Upper lobe of right lung (tissue), 1 donor: ENCODE measurements at regions not wholly inside any gene's neighbourhood (a gene's known extent, or its start where the extent isn't known, plus 50 kb on each side); places are given as distances from the start of the nearest gene placed in this dataset.
"Not testable (repeated sequence)": the region's sequence is repeated elsewhere in the genome, so short reads cannot be mapped to it uniquely, and the experiment has no call there.

Source experiments
- ATAC-seq: fragments of 200-7000 bp; cut with Tn5 transposase; one replicate; pipeline ENCODE4 v1.9.1; 2020; ENCODE audit warnings: mild to moderate bottlenecking, moderate library complexity
- DNase-seq: peaks from one replicate; pipeline ENCODE4 v3.0.0-alpha.2; 2020
- H3K27ac ChIP-seq: fragments of 200-600 bp; one replicate; pipeline ENCODE4 v1.8.0; 2022
- H3K27me3 ChIP-seq: fragments of 200-600 bp; one replicate; pipeline ENCODE4 v1.8.0; 2022; ENCODE audit warnings: mild to moderate bottlenecking
- H3K36me3 ChIP-seq: fragments of 200-600 bp; one replicate; pipeline ENCODE4 v1.8.0; 2022
- H3K4me1 ChIP-seq: fragments of 200-600 bp; one replicate; pipeline ENCODE4 v1.8.0; 2022
- H3K4me3 ChIP-seq: fragments of 200-600 bp; one replicate; pipeline ENCODE4 v1.8.0; 2022; ENCODE audit warnings: mild to moderate bottlenecking
- H3K9me3 ChIP-seq: fragments of 200-600 bp; one replicate; pipeline ENCODE4 v1.8.0; 2022
- intact Hi-C: fragments of 100-400 bp; cut with DNase I; formaldehyde crosslinking; loops from one replicate; pipeline ENCODE4 v1.11.0; 2022
- TF ChIP-seq, protein P1 (sequence below): fragments of 200-600 bp; IDR thresholded peaks from one replicate; pipeline ENCODE4 v1.8.0; 2022; ENCODE audit warnings: antibody characterized with exemption
- donor health status: DM: no; HTN: yes; CAD: no; lungs with severe emphysema.

DNA sequence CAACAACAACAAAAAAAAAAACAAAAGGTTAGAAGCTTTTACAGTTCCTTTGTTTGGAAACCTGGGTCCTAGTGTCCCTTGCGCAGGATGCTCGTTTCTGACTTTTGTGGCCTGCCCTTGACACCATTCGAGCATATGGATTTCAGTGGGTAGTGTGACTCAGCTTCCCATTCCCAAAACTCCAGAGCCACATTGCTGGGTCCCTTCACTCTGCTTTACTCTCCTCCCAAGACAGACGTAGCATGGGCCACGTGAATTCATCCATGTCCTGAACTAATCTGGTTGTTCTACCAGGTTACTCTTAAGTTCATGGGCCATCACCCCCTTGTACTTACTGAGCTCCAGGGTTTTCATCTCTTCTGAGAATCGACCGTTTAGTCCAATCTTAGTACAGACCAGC is 68.0 kb upstream of the MAX start:
- ATAC-seq (no peak), DNase-seq (no peak)
- Histone ChIP-seq H3K4me3 (no peak overlapping the region), H3K4me1 (peaks cover 5% of the 10 kb centered on the region), H3K27me3 (peaks cover 12% of the 10 kb centered on the region), H3K27ac (no peak overlapping the region), H3K36me3 (no peaks in the 10 kb centered on the region), H3K9me3 (no peaks in the 10 kb centered on the region)
- intact Hi-C loops: no loop called here
- TF ChIP-seq, protein P1, sequence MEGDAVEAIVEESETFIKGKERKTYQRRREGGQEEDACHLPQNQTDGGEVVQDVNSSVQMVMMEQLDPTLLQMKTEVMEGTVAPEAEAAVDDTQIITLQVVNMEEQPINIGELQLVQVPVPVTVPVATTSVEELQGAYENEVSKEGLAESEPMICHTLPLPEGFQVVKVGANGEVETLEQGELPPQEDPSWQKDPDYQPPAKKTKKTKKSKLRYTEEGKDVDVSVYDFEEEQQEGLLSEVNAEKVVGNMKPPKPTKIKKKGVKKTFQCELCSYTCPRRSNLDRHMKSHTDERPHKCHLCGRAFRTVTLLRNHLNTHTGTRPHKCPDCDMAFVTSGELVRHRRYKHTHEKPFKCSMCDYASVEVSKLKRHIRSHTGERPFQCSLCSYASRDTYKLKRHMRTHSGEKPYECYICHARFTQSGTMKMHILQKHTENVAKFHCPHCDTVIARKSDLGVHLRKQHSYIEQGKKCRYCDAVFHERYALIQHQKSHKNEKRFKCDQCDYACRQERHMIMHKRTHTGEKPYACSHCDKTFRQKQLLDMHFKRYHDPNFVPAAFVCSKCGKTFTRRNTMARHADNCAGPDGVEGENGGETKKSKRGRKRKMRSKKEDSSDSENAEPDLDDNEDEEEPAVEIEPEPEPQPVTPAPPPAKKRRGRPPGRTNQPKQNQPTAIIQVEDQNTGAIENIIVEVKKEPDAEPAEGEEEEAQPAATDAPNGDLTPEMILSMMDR: no peak

DNA sequence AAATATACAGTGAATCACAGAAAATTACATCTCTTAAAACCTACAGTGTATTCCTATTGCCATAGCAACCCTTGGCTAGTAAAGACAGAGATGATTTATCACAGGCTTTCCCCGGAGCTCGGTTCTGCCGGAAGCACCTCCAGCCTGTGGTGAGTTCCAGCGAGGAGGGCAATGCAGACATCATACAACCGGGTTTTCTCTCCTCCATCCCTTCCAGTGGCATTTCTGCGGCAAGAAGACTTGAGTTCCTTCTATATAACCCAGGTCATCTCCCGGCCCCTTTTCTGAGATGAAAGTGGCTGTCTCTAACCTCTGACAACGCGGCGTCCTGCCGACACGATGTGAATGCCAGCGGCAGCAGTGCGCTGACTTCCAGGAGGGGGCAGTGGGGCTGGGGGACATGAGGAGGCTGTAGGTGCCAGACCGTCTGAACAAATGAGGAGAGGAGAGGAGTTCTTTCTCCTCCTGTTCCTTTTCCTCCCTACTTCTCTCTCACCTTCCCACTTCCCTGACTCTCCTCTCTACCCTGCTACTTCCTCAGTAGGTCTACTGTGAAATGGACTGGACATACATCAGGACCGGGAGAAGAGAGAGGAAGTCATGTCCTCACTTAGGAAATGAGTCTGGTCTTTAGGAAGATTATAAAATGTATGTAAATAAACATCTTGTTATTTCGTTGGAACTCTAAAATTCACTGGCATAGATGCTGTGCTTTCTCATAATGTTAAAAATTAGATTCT is 68.6 kb upstream of the MAX start:
- peaks cover 12% of the 10 kb centered on the region for H3K27me3 ChIP-seq
- TF ChIP-seq, protein P1: no peak
- peaks cover 5% of the 10 kb centered on the region for H3K4me1 ChIP-seq
- ATAC-seq (no peak), DNase-seq (no peak)
- intact Hi-C loops: no loop called here
- H3K27ac ChIP-seq: no peak overlapping the region
- no peaks in the 10 kb centered on the region for H3K9me3 ChIP-seq
- H3K4me3 ChIP-seq: no peak overlapping the region
- no peaks in the 10 kb centered on the region for H3K36me3 ChIP-seq

GRCh38 chr14:65173973-65174693 is 71.8 kb upstream of the MAX start:
- no peak for ATAC-seq
- no peak overlapping the region for H3K27ac ChIP-seq
- DNase-seq: no peak
- no peaks in the 10 kb centered on the region for H3K36me3 ChIP-seq
- H3K4me3 ChIP-seq: no peak overlapping the region
- H3K27me3 ChIP-seq: peaks cover 12% of the 10 kb centered on the region
- H3K9me3 ChIP-seq: no peaks in the 10 kb centered on the region
- TF ChIP-seq, protein P1: no peak
- peaks cover 5% of the 10 kb centered on the region for H3K4me1 ChIP-seq
- intact Hi-C loops: no loop called here

- Histone ChIP-seq H3K27ac (no peak overlapping the region), H3K27me3 (peaks cover 12% of the 10 kb centered on the region), H3K36me3 (no peaks in the 10 kb centered on the region), H3K4me1 (peaks cover 5% of the 10 kb centered on the region), H3K9me3 (no peaks in the 10 kb centered on the region), H3K4me3 (no peak overlapping the region)
- intact Hi-C loops: no loop called here
- TF ChIP-seq, protein P1: no peak
- DNase-seq (no peak), ATAC-seq (no peak)
Measured at GRCh38 chr14:65174783-65175182, 72.5 kb upstream of the MAX start.

DNA sequence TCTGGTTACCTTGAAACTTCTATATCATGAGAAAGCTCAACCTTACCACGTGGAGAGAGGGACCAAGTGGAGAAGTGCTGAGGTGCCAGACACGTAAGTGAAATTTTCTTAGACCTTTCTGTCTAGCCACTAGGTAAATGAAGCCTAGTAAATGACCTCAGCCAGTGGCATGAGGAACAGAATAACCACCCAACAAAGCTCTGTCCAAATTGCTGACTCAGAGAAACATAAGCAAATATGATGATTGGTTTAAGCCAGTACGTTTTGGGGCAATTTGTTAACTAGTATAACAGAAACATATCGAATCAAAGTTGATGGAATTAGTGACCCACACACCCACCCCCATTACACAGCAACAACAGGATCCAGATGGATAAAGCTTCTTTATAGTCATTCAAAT is 75.2 kb upstream of the MAX start:
- Histone ChIP-seq H3K4me3 (no peak overlapping the region), H3K4me1 (no peaks in the 10 kb centered on the region), H3K27ac (no peak overlapping the region), H3K27me3 (no peaks in the 10 kb centered on the region), H3K36me3 (no peaks in the 10 kb centered on the region), H3K9me3 (no peaks in the 10 kb centered on the region)
- TF ChIP-seq, protein P1: no peak
- intact Hi-C loops: no loop called here
- ATAC-seq (no peak), DNase-seq (no peak)

DNA sequence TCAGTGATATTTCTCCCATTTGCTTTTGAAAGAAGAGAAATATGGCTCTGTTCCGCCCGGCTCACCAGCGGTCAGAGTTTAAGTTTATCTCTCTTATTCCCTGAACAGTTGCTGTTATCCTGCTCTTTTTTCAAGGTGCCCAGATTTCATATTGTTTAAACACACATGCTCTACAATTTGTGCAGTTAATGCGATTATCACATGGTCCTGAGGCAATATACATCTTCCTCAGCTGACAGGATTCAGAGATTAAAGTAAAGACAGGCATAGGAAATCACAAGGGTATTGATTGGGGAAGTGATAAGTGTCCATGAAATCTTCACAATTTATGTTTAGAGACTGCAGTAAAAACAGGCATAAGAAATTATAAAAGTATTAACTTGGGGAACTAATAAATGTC is 76.9 kb upstream of the MAX start:
- DNase-seq, H3K27me3 ChIP-seq, H3K4me3 ChIP-seq, H3K9me3 ChIP-seq, ATAC-seq, H3K4me1 ChIP-seq, H3K27ac ChIP-seq, intact Hi-C loops, H3K36me3 ChIP-seq: not testable (repeated sequence)
